SU-DHL-6 (cell line): ENCODE measurements at regions not wholly inside any gene's neighbourhood (a gene's known extent, or its start where the extent isn't known, plus 50 kb on each side); places are given as distances from the start of the nearest gene placed in this dataset.
"Not testable (repeated sequence)": the region's sequence is repeated elsewhere in the genome, so short reads cannot be mapped to it uniquely, and the experiment has no call there.

Experiments used
- H2AFZ ChIP-seq: fragments of 200-600 bp; sonication (generic); 2 replicates; pipeline ENCODE4 v1.6.1; 2014; ENCODE audit warnings: low read depth, mild to moderate bottlenecking, moderate library complexity, mixed read lengths, antibody characterized with exemption, low read length; ENCODE audit not compliant: severe bottlenecking
- H3F3A ChIP-seq: fragments of 200-600 bp; shearing (Covaris generic); 2 replicates; pipeline ENCODE4 v1.6.0; 2016; ENCODE audit warnings: antibody characterized with exemption, mild to moderate bottlenecking; ENCODE audit not compliant: insufficient read depth
- H3K27ac ChIP-seq: fragments of 200-600 bp; sonication (generic); 2 replicates; pipeline ENCODE4 v1.5.1; 2016; ENCODE audit warnings: low read depth, mild to moderate bottlenecking, low read length, moderate library complexity, mixed read lengths
- H3K27me3 ChIP-seq: fragments of 200-600 bp; sonication (generic), shearing (Covaris generic); 2 replicates; pipeline ENCODE4 v1.6.0; 2014; ENCODE audit warnings: mild to moderate bottlenecking, low read length
- H3K36me3 ChIP-seq: fragments of 200-600 bp; sonication (generic); 2 replicates; pipeline ENCODE4 v1.6.1; 2014; ENCODE audit warnings: mild to moderate bottlenecking, low read length, mixed read lengths
- H3K4me2 ChIP-seq: fragments of 300-600, 200-600 bp; shearing (Covaris generic), sonication (generic); 2 replicates; pipeline ENCODE4 v1.6.0; 2014; ENCODE audit warnings: low read length, low read depth, mild to moderate bottlenecking; ENCODE audit not compliant: poor library complexity, severe bottlenecking
- H3K4me3 ChIP-seq: fragments of 200-600 bp; sonication (generic); 2 replicates; pipeline ENCODE4 v1.5.1; 2014; ENCODE audit warnings: antibody characterized with exemption, low read length, mild to moderate bottlenecking, mixed read lengths; ENCODE audit not compliant: insufficient read depth, poor library complexity, severe bottlenecking
- H3K79me2 ChIP-seq: fragments of 200-600 bp; sonication (generic); 2 replicates; pipeline ENCODE4 v1.6.1; 2014; ENCODE audit warnings: mild to moderate bottlenecking, low read length, moderate library complexity; ENCODE audit not compliant: insufficient read depth
- H3K9ac ChIP-seq: fragments of 200-600 bp; sonication (generic); 2 replicates; pipeline ENCODE4 v1.7.0; 2014; ENCODE audit warnings: mild to moderate bottlenecking, low read length
- H3K9me2 ChIP-seq: fragments of 200-600 bp; sonication (generic); replicated peaks from 2 replicates; pipeline ENCODE4 v1.6.1; 2014; ENCODE audit warnings: low read length; ENCODE audit not compliant: insufficient read depth
- H3K9me3 ChIP-seq: fragments of 200-600 bp; sonication (generic); 2 replicates; pipeline ENCODE4 v1.6.1; 2014; ENCODE audit warnings: low read length, mixed read lengths; ENCODE audit not compliant: insufficient read depth
- H4K20me1 ChIP-seq: fragments of 200-600 bp; sonication (generic); 2 replicates; pipeline ENCODE4 v1.6.1; 2014; ENCODE audit warnings: low read depth, mild to moderate bottlenecking, antibody characterized with exemption, low read length, moderate library complexity, mixed read lengths
- CTCF ChIP-seq: fragments of 200-600 bp; sonication (generic); IDR thresholded peaks from one replicate; pipeline ENCODE4 v1.5.1; 2017; ENCODE audit warnings: antibody characterized with exemption, mild to moderate bottlenecking, low read length, moderate library complexity; ENCODE audit not compliant: insufficient read depth, poor library complexity, severe bottlenecking
- EZH2phosphoT487 ChIP-seq: fragments of 200-600 bp; sonication (generic), shearing (Covaris generic); conservative IDR thresholded peaks from 2 replicates; pipeline ENCODE4 v1.6.1; 2018; ENCODE audit warnings: mild to moderate bottlenecking, antibody characterized with exemption, low read length, moderate library complexity, mixed read lengths

DNA sequence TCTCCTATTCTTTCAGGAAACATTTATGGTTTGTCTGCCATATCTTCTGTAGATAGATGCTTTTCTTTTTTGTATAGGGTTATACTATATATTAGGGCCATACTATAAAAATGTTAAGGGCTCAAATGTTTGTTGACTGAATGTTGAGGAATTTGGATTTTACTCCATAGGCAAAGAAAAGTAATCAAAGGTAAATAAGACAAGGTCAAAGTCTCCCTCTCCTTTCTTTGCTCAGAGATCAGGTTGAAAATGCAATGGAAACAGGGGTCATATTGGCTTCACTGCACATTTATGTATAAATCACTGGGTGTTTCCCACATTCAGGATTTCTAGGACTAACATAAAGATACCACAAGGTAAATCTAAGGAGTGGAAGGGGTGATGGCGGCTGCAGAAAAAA is 291.4 kb upstream of the FZD8 start:
- H3K9ac ChIP-seq: no peak overlapping the region
- H3K27ac ChIP-seq: no peak overlapping the region
- no peak overlapping the region for H3K4me3 ChIP-seq
- H3K9me3 ChIP-seq: no peaks in the 10 kb centered on the region
- H2AFZ ChIP-seq: no peak overlapping the region
- no peaks in the 10 kb centered on the region for H3K9me2 ChIP-seq
- H3F3A ChIP-seq: no peaks in the 10 kb centered on the region
- H3K79me2 ChIP-seq: no peaks in the 10 kb centered on the region
- no peak overlapping the region for H3K4me2 ChIP-seq
- no peaks in the 10 kb centered on the region for H4K20me1 ChIP-seq
- H3K36me3 ChIP-seq: no peaks in the 10 kb centered on the region
- no peak for TF ChIP-seq EZH2phosphoT487
- no peak for TF ChIP-seq CTCF
- H3K27me3 ChIP-seq: no peaks in the 10 kb centered on the region

- not testable (repeated sequence) for H3F3A ChIP-seq, H3K36me3 ChIP-seq
These were observed 287.9 kb upstream of the FZD8 start for GRCh38 chr10:35929962-35930361.

DNA sequence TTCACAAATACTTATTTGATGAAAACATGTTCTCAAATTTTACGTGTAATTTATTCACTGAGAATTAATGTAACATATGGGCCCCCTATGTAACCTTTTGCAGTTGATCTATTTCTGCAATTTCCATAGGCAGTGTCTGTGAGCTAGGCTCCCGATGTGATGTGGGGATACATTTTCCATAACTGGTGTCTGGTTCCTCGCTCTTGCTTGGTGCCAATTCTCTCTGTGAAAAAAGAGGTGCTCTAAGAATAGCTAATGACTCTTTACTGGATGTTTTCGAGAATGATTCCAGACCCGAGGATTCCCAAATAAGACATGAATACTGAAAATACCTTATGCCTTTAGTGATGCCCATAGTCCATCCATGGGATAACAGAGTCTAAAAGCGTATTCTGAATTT is 286.7 kb upstream of the FZD8 start:
- H3F3A ChIP-seq: no peaks in the 10 kb centered on the region
- H3K4me2 ChIP-seq: no peak overlapping the region
- H3K27me3 ChIP-seq: no peaks in the 10 kb centered on the region
- no peaks in the 10 kb centered on the region for H3K79me2 ChIP-seq
- no peak overlapping the region for H3K27ac ChIP-seq
- H3K9ac ChIP-seq: no peak overlapping the region
- H3K9me3 ChIP-seq: no peaks in the 10 kb centered on the region
- no peak overlapping the region for H2AFZ ChIP-seq
- TF ChIP-seq CTCF (no peak), EZH2phosphoT487 (no peak)
- H3K36me3 ChIP-seq: no peaks in the 10 kb centered on the region
- H3K4me3 ChIP-seq: no peak overlapping the region
- H3K9me2 ChIP-seq: no peaks in the 10 kb centered on the region
- no peaks in the 10 kb centered on the region for H4K20me1 ChIP-seq

More at GRCh38 chr10:35929962-35930361, 287.9 kb upstream of the FZD8 start:
- not testable (repeated sequence) for H3K4me2 ChIP-seq, H3K27ac ChIP-seq, H2AFZ ChIP-seq, H4K20me1 ChIP-seq, H3K79me2 ChIP-seq, H3K9me2 ChIP-seq, H3K9me3 ChIP-seq, H3K9ac ChIP-seq, H3K4me3 ChIP-seq, H3K27me3 ChIP-seq

GRCh38 chr10:35927990-35928488 is 285.9 kb upstream of the FZD8 start:
- Histone ChIP-seq H3F3A (no peaks in the 10 kb centered on the region), H2AFZ (no peak overlapping the region), H3K27ac (no peak overlapping the region), H4K20me1 (no peaks in the 10 kb centered on the region), H3K9ac (no peak overlapping the region), H3K9me3 (no peaks in the 10 kb centered on the region), H3K4me2 (no peak overlapping the region), H3K4me3 (no peak overlapping the region), H3K9me2 (no peaks in the 10 kb centered on the region), H3K27me3 (no peaks in the 10 kb centered on the region), H3K79me2 (no peaks in the 10 kb centered on the region), H3K36me3 (no peaks in the 10 kb centered on the region)
- TF ChIP-seq EZH2phosphoT487 (no peak), CTCF (no peak)
